Stimulated activated effector memory CD8-positive, alpha-beta T cell treated with anti-CD3 and anti-CD28 coated beads, Interleukin-12 subunit alpha, Interleukin-12 subunit beta, amount 100 ng/mL, for 72 hours (primary cell): ENCODE measurements at regions not wholly inside any gene's neighbourhood (a gene's known extent, or its start where the extent isn't known, plus 50 kb on each side); places are given as distances from the start of the nearest gene placed in this dataset.

Source experiments
- ATAC-seq: fragments of 150-1000 bp; cut with Tn5 transposase; 2 replicates; pipeline ENCODE4 v1.10.0; 2021
- DNase-seq, 2 donors: peaks; one replicate each; pipeline ENCODE4 v3.0.0; 2021 to 2022; ENCODE audit warnings: low spot score in 2 of 2
- H3K27ac Mint-ChIP-seq: one replicate; pipeline ENCODE4 v1.8.0; 2022; ENCODE audit warnings: mild to moderate bottlenecking, mixed read lengths
- H3K36me3 Mint-ChIP-seq: one replicate; pipeline ENCODE4 v1.8.0; 2022; ENCODE audit warnings: mild to moderate bottlenecking, mixed read lengths
- H3K4me1 Mint-ChIP-seq: one replicate; pipeline ENCODE4 v1.8.0; 2022; ENCODE audit warnings: mixed read lengths
- H3K4me3 Mint-ChIP-seq: one replicate; pipeline ENCODE4 v1.8.0; 2022; ENCODE audit warnings: mild to moderate bottlenecking, mixed read lengths
- H3K9me3 Mint-ChIP-seq: one replicate; pipeline ENCODE4 v1.8.0; 2022; ENCODE audit warnings: mixed read lengths

DNA sequence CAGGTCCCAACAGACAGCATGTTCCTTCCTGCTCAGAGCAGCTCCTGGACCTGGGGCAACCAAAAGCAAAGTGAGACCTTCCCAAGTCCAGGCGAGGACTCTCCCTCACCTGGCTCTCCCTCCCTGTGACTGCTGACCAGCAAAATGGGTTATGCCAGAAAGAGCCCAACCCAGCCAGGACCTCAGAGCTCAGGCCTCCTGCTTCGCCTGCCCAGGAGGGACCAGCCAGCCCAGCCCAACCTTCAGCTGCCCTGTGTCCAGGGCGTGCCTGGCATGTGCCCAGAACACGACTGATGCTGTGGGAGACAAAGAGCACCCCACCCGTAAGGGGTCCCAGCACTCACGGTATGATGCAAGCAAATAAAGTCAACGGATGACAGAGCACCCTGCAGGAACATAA is 74.0 kb upstream of the CST7 start:
- Mint-ChIP-seq H3K27ac (no peak overlapping the region), H3K36me3 (no peaks in the 10 kb centered on the region), H3K9me3 (no peaks in the 10 kb centered on the region), H3K4me3 (no peak overlapping the region), H3K4me1 (no peaks in the 10 kb centered on the region)
- DNase-seq (peak in 1 of 2 donors; percentile 34), ATAC-seq (no peak)

DNA sequence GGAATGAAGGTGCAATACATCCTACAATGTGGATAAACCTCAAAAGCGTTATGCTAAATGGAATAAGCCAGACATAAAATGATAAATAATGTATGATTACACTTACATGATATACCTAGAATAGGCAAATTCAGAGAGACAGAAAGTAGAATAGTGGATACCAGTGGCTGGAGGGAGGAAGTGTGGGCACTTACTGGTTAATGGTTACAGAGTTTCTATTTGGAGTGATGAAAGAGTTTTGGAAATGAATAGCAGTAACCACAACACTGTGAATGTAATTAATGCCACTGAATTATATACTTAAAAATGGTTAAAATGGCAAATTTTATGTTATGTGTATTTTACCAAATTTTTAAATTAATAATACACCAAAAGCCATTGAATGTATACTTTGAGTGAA is 71.4 kb upstream of the CST7 start:
- no peak overlapping the region for H3K27ac Mint-ChIP-seq
- ATAC-seq (no peak), DNase-seq (no peak)
- H3K4me3 Mint-ChIP-seq: no peak overlapping the region
- no peaks in the 10 kb centered on the region for H3K4me1 Mint-ChIP-seq
- no peaks in the 10 kb centered on the region for H3K36me3 Mint-ChIP-seq
- H3K9me3 Mint-ChIP-seq: no peaks in the 10 kb centered on the region

- Mint-ChIP-seq H3K36me3 (no peaks in the 10 kb centered on the region), H3K4me1 (no peaks in the 10 kb centered on the region), H3K9me3 (peaks cover 3% of the 10 kb centered on the region), H3K4me3 (no peak overlapping the region), H3K27ac (no peak overlapping the region)
- ATAC-seq: no peak
- peak in 1 of 2 donors; percentile 41 for DNase-seq
These were observed 70.4 kb upstream of the CST7 start for GRCh38 chr20:24878657-24879056.

GRCh38 chr20:24879875-24880274 is 69.2 kb upstream of the CST7 start:
- Mint-ChIP-seq H3K4me3 (no peak overlapping the region), H3K9me3 (peaks cover 5% of the 10 kb centered on the region), H3K27ac (no peak overlapping the region), H3K4me1 (no peaks in the 10 kb centered on the region), H3K36me3 (no peaks in the 10 kb centered on the region)
- DNase-seq: peak in 1 of 2 donors; percentile 40
- no peak for ATAC-seq

- H3K27ac Mint-ChIP-seq: no peak overlapping the region
- ATAC-seq (no peak), DNase-seq (no peak)
These were observed 68.7 kb upstream of the CST7 start for GRCh38 chr20:24880356-24880755.

GRCh38 chr20:24890286-24890685 is 58.8 kb upstream of the CST7 start:
- no peaks in the 10 kb centered on the region for H3K4me1 Mint-ChIP-seq

More at GRCh38 chr20:24880356-24880755, 68.7 kb upstream of the CST7 start:
- Mint-ChIP-seq H3K4me3 (no peak overlapping the region), H3K4me1 (no peaks in the 10 kb centered on the region), H3K36me3 (no peaks in the 10 kb centered on the region), H3K9me3 (peaks cover 5% of the 10 kb centered on the region)

GRCh38 chr20:24891546-24892393 is 57.3 kb upstream of the CST7 start:
- Mint-ChIP-seq H3K27ac (no peak overlapping the region), H3K4me1 (no peaks in the 10 kb centered on the region), H3K4me3 (no peak overlapping the region), H3K9me3 (peaks cover 2% of the 10 kb centered on the region), H3K36me3 (no peaks in the 10 kb centered on the region)
- DNase-seq: peak in 1 of 2 donors; percentile 35
- no peak for ATAC-seq

More at GRCh38 chr20:24890286-24890685, 58.8 kb upstream of the CST7 start:
- ATAC-seq: no peak
- Mint-ChIP-seq H3K4me3 (no peak overlapping the region), H3K27ac (no peak overlapping the region), H3K9me3 (peaks cover 2% of the 10 kb centered on the region), H3K36me3 (no peaks in the 10 kb centered on the region)
- no peak for DNase-seq

DNA sequence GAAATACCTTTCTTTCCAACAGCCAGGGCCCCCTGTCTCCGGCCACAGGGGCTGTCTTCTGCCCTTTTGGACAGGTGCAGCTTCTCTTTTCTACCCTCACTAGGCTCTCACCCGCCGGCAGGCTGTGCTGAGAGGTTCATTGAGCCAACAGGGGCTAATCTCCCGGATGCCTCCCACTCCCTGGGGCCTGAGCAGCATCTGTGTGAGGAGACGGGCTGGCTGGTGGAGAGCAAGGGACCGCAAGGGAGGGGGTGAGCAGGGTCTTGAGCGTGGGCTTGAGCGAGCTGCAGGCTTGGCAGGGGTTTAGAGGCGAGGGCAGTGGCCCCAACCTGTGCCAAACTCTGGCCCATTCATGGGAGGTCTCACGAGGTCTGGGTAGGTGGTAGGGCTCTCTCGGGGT is 56.5 kb upstream of the CST7 start:
- Mint-ChIP-seq H3K27ac (no peak overlapping the region), H3K9me3 (peaks cover 2% of the 10 kb centered on the region), H3K4me3 (no peak overlapping the region), H3K4me1 (no peaks in the 10 kb centered on the region), H3K36me3 (no peaks in the 10 kb centered on the region)
- peak in 1 of 2 donors; percentile 15 for DNase-seq
- no peak for ATAC-seq

GRCh38 chr20:24892931-24893330 is 56.1 kb upstream of the CST7 start:
- DNase-seq (no peak), ATAC-seq (no peak)
- H3K4me3 Mint-ChIP-seq: no peak overlapping the region
- H3K36me3 Mint-ChIP-seq: no peaks in the 10 kb centered on the region
- H3K9me3 Mint-ChIP-seq: peaks cover 2% of the 10 kb centered on the region
- no peaks in the 10 kb centered on the region for H3K4me1 Mint-ChIP-seq
- H3K27ac Mint-ChIP-seq: no peak overlapping the region

- ATAC-seq (no peak), DNase-seq (no peak)
- Mint-ChIP-seq H3K4me3 (no peak overlapping the region), H3K36me3 (no peaks in the 10 kb centered on the region), H3K4me1 (no peaks in the 10 kb centered on the region), H3K9me3 (peaks cover 7% of the 10 kb centered on the region), H3K27ac (no peak overlapping the region)
These were observed 54.6 kb upstream of the CST7 start for GRCh38 chr20:24894488-24894887.

GRCh38 chr20:24894967-24895366 is 54.1 kb upstream of the CST7 start:
- no peak overlapping the region for H3K4me3 Mint-ChIP-seq
- ATAC-seq (no peak), DNase-seq (peak in 1 of 2 donors; percentile 36)
- H3K4me1 Mint-ChIP-seq: no peaks in the 10 kb centered on the region
- peak overlapping the region; percentile 19 for H3K27ac Mint-ChIP-seq
- H3K9me3 Mint-ChIP-seq: peaks cover 12% of the 10 kb centered on the region
- no peaks in the 10 kb centered on the region for H3K36me3 Mint-ChIP-seq

- Mint-ChIP-seq H3K4me3 (no peak overlapping the region), H3K27ac (peak overlapping the region; percentile 19), H3K36me3 (no peaks in the 10 kb centered on the region), H3K9me3 (peaks cover 14% of the 10 kb centered on the region), H3K4me1 (no peaks in the 10 kb centered on the region)
- DNase-seq: peak in 1 of 2 donors; percentile 12
- no peak for ATAC-seq
These were observed 53.6 kb upstream of the CST7 start for GRCh38 chr20:24895431-24895830.

- no peak overlapping the region for H3K27ac Mint-ChIP-seq
- peaks cover 14% of the 10 kb centered on the region for H3K9me3 Mint-ChIP-seq
- H3K4me3 Mint-ChIP-seq: no peak overlapping the region
- no peak for ATAC-seq
- DNase-seq: peak in 1 of 2 donors; percentile 10
- H3K36me3 Mint-ChIP-seq: no peaks in the 10 kb centered on the region
- H3K4me1 Mint-ChIP-seq: no peaks in the 10 kb centered on the region
These were observed 53.0 kb upstream of the CST7 start for GRCh38 chr20:24895898-24896658.

- DNase-seq (peak in 1 of 2 donors; percentile 20), ATAC-seq (no peak)
- Mint-ChIP-seq H3K4me3 (no peak overlapping the region), H3K27ac (no peak overlapping the region), H3K4me1 (no peaks in the 10 kb centered on the region), H3K36me3 (no peaks in the 10 kb centered on the region), H3K9me3 (peaks cover 14% of the 10 kb centered on the region)
These were observed 52.1 kb upstream of the CST7 start for GRCh38 chr20:24896984-24897383.

DNA sequence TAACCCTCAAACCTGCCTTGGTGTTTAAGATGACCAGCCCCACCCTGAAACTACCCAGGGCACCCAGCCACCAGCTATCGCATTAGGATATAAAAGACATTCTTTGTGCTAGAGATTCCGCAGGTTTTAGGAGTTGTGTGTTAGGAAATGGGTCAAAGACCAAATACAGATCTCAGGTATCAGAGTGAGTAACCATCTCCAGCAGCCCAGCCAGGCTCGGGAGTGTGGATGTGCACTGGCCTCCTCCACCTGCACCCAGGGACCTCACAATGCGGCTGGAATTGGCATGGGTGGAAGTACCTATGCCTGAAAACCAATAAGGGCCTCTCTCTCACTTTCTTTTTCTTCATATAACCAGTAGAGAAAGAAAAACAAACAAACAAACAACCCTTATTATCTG is 51.1 kb upstream of the CST7 start:
- Mint-ChIP-seq H3K4me3 (no peak overlapping the region), H3K4me1 (no peaks in the 10 kb centered on the region), H3K36me3 (no peaks in the 10 kb centered on the region), H3K9me3 (peaks cover 14% of the 10 kb centered on the region), H3K27ac (no peak overlapping the region)
- ATAC-seq: no peak
- no peak for DNase-seq

DNA sequence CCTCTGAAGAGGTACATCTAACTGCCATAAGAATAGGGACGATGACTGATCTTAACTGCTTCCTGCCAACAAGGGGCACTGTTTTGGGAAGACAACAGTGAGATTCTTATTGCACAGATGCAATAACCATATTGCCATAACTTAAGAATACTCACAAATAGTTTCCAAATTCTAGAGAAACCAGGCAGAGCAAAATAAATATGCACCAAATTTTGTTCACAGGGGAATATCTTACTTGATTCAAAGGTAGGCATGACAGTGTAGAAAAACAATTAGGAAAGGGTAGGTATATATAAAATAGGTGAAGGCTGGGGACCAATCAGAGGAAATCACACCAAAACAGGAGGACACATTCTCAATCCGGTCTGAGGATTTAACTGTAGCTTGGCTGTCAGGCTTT is 49.9 kb upstream of the CST7 start:
- Mint-ChIP-seq H3K9me3 (peaks cover 14% of the 10 kb centered on the region), H3K27ac (no peak overlapping the region), H3K36me3 (no peaks in the 10 kb centered on the region), H3K4me1 (no peaks in the 10 kb centered on the region), H3K4me3 (no peak overlapping the region)
- DNase-seq: no peak
- ATAC-seq: no peak
